ENCODE measurements at regions not wholly inside any gene's neighbourhood (a gene's known extent, or its start where the extent isn't known, plus 50 kb on each side); places are given as distances from the start of the nearest gene placed in this dataset.
"Not testable (repeated sequence)": the region's sequence is repeated elsewhere in the genome, so short reads cannot be mapped to it uniquely, and the experiment has no call there.

GRCh38 chr2:107534926-107535325, 291.8 kb upstream of the RGPD4 start:
- no peaks in the 10 kb centered on the region for H3K36me3 ChIP-seq (ENCODE audit: control insufficient read depth, insufficient read depth, low read length)
- no peak for DNase-seq (ENCODE audit: extremely low read depth, insufficient read length)
- no peak overlapping the region for H3K4me3 ChIP-seq (replicated peaks; ENCODE audit: low read depth, low read length)
- no peak for TF ChIP-seq CTCF (IDR thresholded peaks at IDR 0.05; ENCODE audit: insufficient read depth, low read length, poor library complexity, severe bottlenecking)
- H3K27me3 ChIP-seq (replicated peaks; ENCODE audit: control insufficient read depth, insufficient read depth, low read length): no peaks in the 10 kb centered on the region

GRCh38 chr2:107535905-107536689, 290.6 kb upstream of the RGPD4 start:
- H3K36me3 ChIP-seq (ENCODE audit: control insufficient read depth, insufficient read depth, low read length); H3K4me3 ChIP-seq (replicated peaks; ENCODE audit: low read depth, low read length); DNase-seq (ENCODE audit: extremely low read depth, insufficient read length); H3K27me3 ChIP-seq (replicated peaks; ENCODE audit: control insufficient read depth, insufficient read depth, low read length): not testable (repeated sequence)

GRCh38 chr2:107542314-107542740, 284.4 kb upstream of the RGPD4 start:
- no peak for DNase-seq (ENCODE audit: extremely low read depth, insufficient read length)
- Histone ChIP-seq H3K4me3 (replicated peaks; ENCODE audit: low read depth, low read length) (no peak overlapping the region), H3K36me3 (ENCODE audit: control insufficient read depth, insufficient read depth, low read length) (no peaks in the 10 kb centered on the region), H3K27me3 (replicated peaks; ENCODE audit: control insufficient read depth, insufficient read depth, low read length) (no peaks in the 10 kb centered on the region)
- TF ChIP-seq CTCF (IDR thresholded peaks at IDR 0.05; ENCODE audit: insufficient read depth, low read length, poor library complexity, severe bottlenecking): no peak

- no peak for DNase-seq (ENCODE audit: extremely low read depth, insufficient read length)
- Histone ChIP-seq H3K36me3 (ENCODE audit: control insufficient read depth, insufficient read depth, low read length) (no peaks in the 10 kb centered on the region), H3K4me3 (replicated peaks; ENCODE audit: low read depth, low read length) (no peak overlapping the region), H3K27me3 (replicated peaks; ENCODE audit: control insufficient read depth, insufficient read depth, low read length) (no peaks in the 10 kb centered on the region)
- no peak for TF ChIP-seq CTCF (IDR thresholded peaks at IDR 0.05; ENCODE audit: insufficient read depth, low read length, poor library complexity, severe bottlenecking)
Measured at GRCh38 chr2:107543793-107544192, 282.9 kb upstream of the RGPD4 start.

GRCh38 chr2:107545066-107545465, 281.6 kb upstream of the RGPD4 start:
- no peak for TF ChIP-seq CTCF (IDR thresholded peaks at IDR 0.05; ENCODE audit: insufficient read depth, low read length, poor library complexity, severe bottlenecking)
- DNase-seq (ENCODE audit: extremely low read depth, insufficient read length): no peak
- Histone ChIP-seq H3K36me3 (ENCODE audit: control insufficient read depth, insufficient read depth, low read length) (no peaks in the 10 kb centered on the region), H3K27me3 (replicated peaks; ENCODE audit: control insufficient read depth, insufficient read depth, low read length) (no peaks in the 10 kb centered on the region), H3K4me3 (replicated peaks; ENCODE audit: low read depth, low read length) (no peak overlapping the region)

- DNase-seq (ENCODE audit: extremely low read depth, insufficient read length): no peak
- Histone ChIP-seq H3K27me3 (replicated peaks; ENCODE audit: control insufficient read depth, insufficient read depth, low read length) (no peaks in the 10 kb centered on the region), H3K36me3 (ENCODE audit: control insufficient read depth, insufficient read depth, low read length) (no peaks in the 10 kb centered on the region), H3K4me3 (replicated peaks; ENCODE audit: low read depth, low read length) (no peak overlapping the region)
- TF ChIP-seq CTCF (IDR thresholded peaks at IDR 0.05; ENCODE audit: insufficient read depth, low read length, poor library complexity, severe bottlenecking): no peak
Measured at GRCh38 chr2:107545851-107546250, 280.8 kb upstream of the RGPD4 start.

Data from GM06990 (cell line).